GM12874 (cell line): ENCODE measurements at regions not wholly inside any gene's neighbourhood (a gene's known extent, or its start where the extent isn't known, plus 50 kb on each side); places are given as distances from the start of the nearest gene placed in this dataset.

ENCODE experiments used
- CTCF ChIP-seq: IDR thresholded peaks from 2 replicates; pipeline ENCODE4 v1.5.1; 2011; ENCODE audit warnings: low read depth, mild to moderate bottlenecking, control low read depth, low read length, moderate library complexity; ENCODE audit not compliant: insufficient read depth

- no peak for TF ChIP-seq CTCF
These were observed 1148.5 kb downstream of the IGSF11 start for GRCh38 chr3:117886147-117886546.

GRCh38 chr3:117887031-117887430, 1147.6 kb downstream of the IGSF11 start:
- TF ChIP-seq CTCF, result no peak

- no peak for TF ChIP-seq CTCF
These were observed 1146.7 kb downstream of the IGSF11 start for GRCh38 chr3:117887901-117888300.

GRCh38 chr3:117892431-117892841, 1142.2 kb downstream of the IGSF11 start:
- no peak for TF ChIP-seq CTCF

GRCh38 chr3:117893001-117893400, 1141.6 kb downstream of the IGSF11 start:
- TF ChIP-seq CTCF, result no peak

- TF ChIP-seq CTCF, result no peak
These were observed 1141.0 kb downstream of the IGSF11 start for GRCh38 chr3:117893638-117894037.

GRCh38 chr3:117898722-117899522, 1135.7 kb downstream of the IGSF11 start:
- peak; percentile 33; the same call in 1 of the 2 replicates for TF ChIP-seq CTCF
